Duodenal mucosa (tissue), 2 donors: ENCODE measurements at regions not wholly inside any gene's neighbourhood (a gene's known extent, or its start where the extent isn't known, plus 50 kb on each side); places are given as distances from the start of the nearest gene placed in this dataset.

Experiments used
- H3K27ac ChIP-seq: one replicate; pipeline ENCODE4 v1.7.0; 2013; ENCODE audit warnings: low read depth, low read length
- H3K27me3 ChIP-seq, 2 donors: one replicate each; pipeline ENCODE4 v1.7.0; 2013; ENCODE audit warnings: low read length in 2 of 2, control low read depth in 1 of 2; ENCODE audit not compliant: insufficient read depth in 2 of 2, control insufficient read depth in 1 of 2
- H3K36me3 ChIP-seq, 2 donors: one replicate each; pipeline ENCODE4 v1.7.0; 2013; ENCODE audit warnings: low read length in 2 of 2, control low read depth in 1 of 2; ENCODE audit not compliant: insufficient read depth in 2 of 2, control insufficient read depth in 1 of 2
- H3K4me1 ChIP-seq, 2 donors: one replicate each; pipeline ENCODE4 v1.7.0; 2013; ENCODE audit warnings: low read length in 2 of 2, control low read depth in 1 of 2; ENCODE audit not compliant: insufficient read depth in 2 of 2, control insufficient read depth in 1 of 2
- H3K4me3 ChIP-seq, 2 donors: one replicate each; pipeline ENCODE4 v1.7.0; 2013; ENCODE audit warnings: low read length in 2 of 2, low read depth in 1 of 2
- H3K9ac ChIP-seq, 2 donors: one replicate each; pipeline ENCODE4 v1.7.0; 2013; ENCODE audit warnings: low read length in 2 of 2, low read depth in 1 of 2
- H3K9me3 ChIP-seq, 2 donors: one replicate each; pipeline ENCODE4 v1.7.0; 2013; ENCODE audit warnings: low read length in 2 of 2, control low read depth in 1 of 2; ENCODE audit not compliant: control insufficient read depth in 1 of 2

DNA sequence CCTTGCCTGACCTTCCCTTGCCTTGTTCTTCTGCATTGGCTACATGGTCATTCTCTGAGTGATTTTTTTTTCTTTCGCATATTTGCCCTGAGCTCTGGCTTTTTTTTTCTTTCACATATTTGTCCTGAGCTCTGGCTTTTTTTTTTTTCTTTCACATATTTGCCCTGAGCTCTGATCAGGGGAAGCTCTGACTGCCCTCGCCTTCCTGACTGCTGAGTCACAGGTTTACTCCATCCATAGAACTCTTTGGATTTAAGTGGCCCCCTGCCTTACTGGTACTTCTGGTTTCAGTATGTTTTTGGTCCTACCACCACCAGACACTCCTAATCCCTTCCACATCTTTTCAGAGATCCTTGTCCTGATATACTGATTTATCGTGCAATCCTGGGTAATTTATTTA, 201.1 kb downstream of the OGFRL1 start:
- H3K9me3 ChIP-seq, result no peaks in the 10 kb centered on the region
- no peak overlapping the region for H3K9ac ChIP-seq
- no peak overlapping the region for H3K27ac ChIP-seq
- H3K36me3 ChIP-seq, result no peaks in the 10 kb centered on the region
- H3K4me1 ChIP-seq, result no peaks in the 10 kb centered on the region
- no peak overlapping the region for H3K4me3 ChIP-seq
- no peaks in the 10 kb centered on the region for H3K27me3 ChIP-seq

DNA sequence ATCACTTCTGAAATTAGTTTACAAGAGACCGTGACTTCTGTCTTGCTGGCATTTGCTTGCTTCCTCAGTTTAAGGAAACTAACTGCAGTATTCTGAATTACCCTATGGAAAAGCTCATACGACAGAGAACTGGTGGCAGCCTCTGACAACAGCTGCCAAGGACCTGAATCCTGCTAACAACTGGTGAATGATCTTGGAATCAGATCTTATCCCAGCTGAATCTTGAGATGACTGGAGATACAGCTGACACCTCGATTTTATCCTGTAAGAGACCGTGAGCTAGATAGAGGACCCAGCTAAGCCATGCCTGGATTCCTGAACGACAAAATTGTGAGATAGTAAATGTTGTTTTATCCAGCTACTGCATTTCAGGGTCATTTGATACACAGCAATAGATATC, 202.3 kb downstream of the OGFRL1 start:
- Histone ChIP-seq H3K9me3 (no peaks in the 10 kb centered on the region), H3K36me3 (no peaks in the 10 kb centered on the region), H3K4me3 (no peak overlapping the region), H3K9ac (no peak overlapping the region), H3K27me3 (no peaks in the 10 kb centered on the region), H3K4me1 (no peaks in the 10 kb centered on the region), H3K27ac (no peak overlapping the region)

DNA sequence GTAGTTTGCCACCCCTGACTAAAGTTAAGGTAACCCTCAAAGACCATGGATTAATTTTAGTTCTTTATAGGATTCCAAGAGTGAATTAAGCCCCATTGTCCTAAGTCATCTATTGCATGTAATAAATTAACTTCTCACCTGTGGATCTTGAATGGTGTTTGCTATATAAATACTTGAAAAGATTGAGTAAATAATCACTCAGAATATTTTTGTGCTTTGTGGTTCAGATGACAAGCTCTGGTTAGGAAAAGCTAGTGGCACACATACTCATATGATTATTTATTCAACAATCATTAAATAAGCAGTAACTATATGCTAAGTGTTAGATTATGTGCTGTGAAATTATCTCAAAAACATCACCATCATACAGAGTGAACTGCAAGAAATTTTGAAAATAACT, 203.2 kb downstream of the OGFRL1 start:
- Histone ChIP-seq H3K4me3 (no peak overlapping the region), H3K9ac (no peak overlapping the region), H3K4me1 (peaks cover 0 to 7% of the 10 kb centered on the region in 2 donors)

DNA sequence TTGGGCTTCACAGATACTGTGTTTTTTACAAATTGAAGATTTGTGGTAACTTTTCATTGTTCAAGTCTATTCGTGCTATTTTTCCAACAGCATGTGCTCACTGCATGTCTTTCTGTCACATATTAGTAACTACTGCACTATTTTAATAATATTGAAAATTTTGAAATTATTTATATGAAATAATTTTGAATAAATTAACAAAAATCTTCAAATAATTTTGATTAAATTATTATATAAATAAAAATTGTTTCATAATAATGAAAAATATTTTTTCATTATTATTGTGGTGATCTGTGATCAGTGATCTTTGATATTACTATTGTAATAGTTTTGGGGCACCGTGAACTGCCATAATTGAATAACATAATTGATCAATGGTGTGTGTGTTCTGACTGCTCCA, 204.1 kb downstream of the OGFRL1 start:
- no peaks in the 10 kb centered on the region for H3K9me3 ChIP-seq

More for the DNA sequence above, 203.2 kb downstream of the OGFRL1 start:
- H3K36me3 ChIP-seq, result no peaks in the 10 kb centered on the region
- H3K27me3 ChIP-seq, result no peaks in the 10 kb centered on the region
- H3K27ac ChIP-seq, result no peak overlapping the region
- H3K9me3 ChIP-seq, result no peaks in the 10 kb centered on the region

DNA sequence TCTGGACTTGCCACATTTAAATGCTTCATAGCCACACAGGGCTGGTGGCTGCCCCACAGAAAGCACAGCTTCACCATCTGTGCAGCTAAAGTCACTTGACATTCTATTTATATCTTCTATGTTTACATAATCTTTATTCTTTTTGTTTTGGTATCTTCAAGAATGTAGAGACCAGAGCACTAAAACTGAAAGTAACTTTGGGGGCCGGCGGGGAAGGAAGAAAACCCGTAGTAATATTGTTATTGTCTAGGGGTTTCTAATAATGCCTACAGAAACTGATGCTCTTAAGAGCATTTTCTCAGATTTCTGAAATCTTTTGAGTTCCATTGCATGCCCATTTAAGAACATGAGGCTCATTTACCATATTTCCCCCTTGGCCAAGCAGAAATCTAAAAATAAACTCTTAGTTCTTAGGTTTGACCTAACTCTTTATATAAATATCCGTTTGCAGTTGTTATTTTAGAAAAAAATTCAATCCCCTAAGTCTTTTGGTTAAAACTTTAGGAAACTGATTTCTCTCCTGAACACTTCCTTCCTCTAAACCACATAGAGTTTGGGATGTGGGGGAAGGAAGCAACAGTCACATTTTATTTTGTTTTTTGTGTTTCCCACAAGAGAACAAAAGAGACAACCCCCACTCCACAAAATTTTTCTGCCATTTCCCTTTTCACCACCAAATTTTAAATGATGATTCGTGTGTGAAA, 207.6 kb downstream of the OGFRL1 start:
- H3K36me3 ChIP-seq, result no peaks in the 10 kb centered on the region
- H3K9me3 ChIP-seq, result no peaks in the 10 kb centered on the region
- H3K27ac ChIP-seq, result peak overlapping the region; percentile 18
- H3K4me1 ChIP-seq, result peaks cover 0 to 7% of the 10 kb centered on the region in 2 donors
- H3K27me3 ChIP-seq, result no peaks in the 10 kb centered on the region
- no peak overlapping the region for H3K4me3 ChIP-seq
- no peak overlapping the region for H3K9ac ChIP-seq

More for the DNA sequence above, 204.1 kb downstream of the OGFRL1 start:
- Histone ChIP-seq H3K4me1 (peaks cover 0 to 7% of the 10 kb centered on the region in 2 donors), H3K27ac (no peak overlapping the region), H3K27me3 (no peaks in the 10 kb centered on the region), H3K9ac (no peak overlapping the region), H3K36me3 (no peaks in the 10 kb centered on the region), H3K4me3 (no peak overlapping the region)

DNA sequence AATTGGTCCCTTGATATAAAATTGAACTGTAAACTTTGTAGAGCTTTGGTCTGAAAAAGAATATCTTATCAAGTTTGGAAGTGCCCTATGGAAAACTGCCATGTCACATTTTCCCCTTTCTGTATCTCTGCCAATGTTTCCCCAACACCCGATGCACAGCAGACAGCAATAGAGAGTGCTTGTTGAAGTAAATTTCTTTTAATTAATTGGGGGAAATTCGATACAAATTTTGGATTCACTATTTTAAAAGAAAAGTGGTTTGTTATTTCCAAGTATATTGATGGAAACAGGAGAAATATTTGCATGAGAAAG, 208.1 kb downstream of the OGFRL1 start:
- Histone ChIP-seq H3K36me3 (no peaks in the 10 kb centered on the region), H3K9me3 (no peaks in the 10 kb centered on the region), H3K4me1 (peaks cover 0 to 7% of the 10 kb centered on the region in 2 donors), H3K27me3 (no peaks in the 10 kb centered on the region), H3K4me3 (no peak overlapping the region), H3K9ac (no peak overlapping the region), H3K27ac (no peak overlapping the region)

DNA sequence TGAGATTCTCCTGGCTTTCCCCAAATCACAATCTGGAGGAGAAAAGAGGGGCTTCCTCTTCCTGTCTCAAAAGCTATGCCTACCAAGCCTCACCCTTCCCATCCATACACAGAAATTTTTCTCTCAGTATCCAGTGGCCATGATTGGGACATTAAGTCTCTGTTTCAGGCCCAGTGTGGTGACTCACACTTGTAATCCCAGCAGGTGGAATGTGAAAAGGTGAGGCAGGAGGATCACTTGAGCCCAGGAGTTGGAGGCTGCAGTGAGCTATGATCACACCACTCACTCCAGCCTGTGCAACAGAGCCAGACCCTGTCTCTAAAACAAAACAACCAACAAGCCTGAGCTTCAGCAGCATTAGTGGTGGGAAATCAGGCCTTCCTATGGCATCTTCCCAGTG, 210.0 kb downstream of the OGFRL1 start:
- no peak overlapping the region for H3K27ac ChIP-seq
- H3K36me3 ChIP-seq, result no peaks in the 10 kb centered on the region
- peaks cover 0 to 7% of the 10 kb centered on the region in 2 donors for H3K4me1 ChIP-seq
- no peaks in the 10 kb centered on the region for H3K27me3 ChIP-seq
- no peaks in the 10 kb centered on the region for H3K9me3 ChIP-seq
- H3K9ac ChIP-seq, result no peak overlapping the region
- no peak overlapping the region for H3K4me3 ChIP-seq

DNA sequence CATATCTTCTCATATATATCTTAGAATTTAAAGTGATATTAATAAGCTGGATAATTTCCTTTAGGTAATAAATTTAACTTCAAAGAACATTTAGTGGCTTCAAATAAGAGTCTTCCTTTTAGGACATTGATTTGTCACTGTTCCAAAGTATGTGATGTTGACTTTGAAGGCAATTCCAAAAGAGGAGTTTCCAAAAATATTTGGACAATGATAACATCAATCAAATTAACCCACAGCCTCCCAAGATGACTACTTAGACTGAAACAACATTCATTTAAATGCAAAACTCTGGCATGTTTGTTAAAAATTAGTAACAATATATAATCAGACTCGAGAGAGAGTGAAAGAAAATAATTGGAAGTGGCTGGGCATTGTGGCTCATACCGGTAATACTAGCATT, 211.1 kb downstream of the OGFRL1 start:
- peaks cover 0 to 7% of the 10 kb centered on the region in 2 donors for H3K4me1 ChIP-seq
- no peak overlapping the region for H3K27ac ChIP-seq
- H3K36me3 ChIP-seq, result no peaks in the 10 kb centered on the region
- H3K9ac ChIP-seq, result no peak overlapping the region
- no peak overlapping the region for H3K4me3 ChIP-seq
- no peaks in the 10 kb centered on the region for H3K27me3 ChIP-seq
- H3K9me3 ChIP-seq, result no peaks in the 10 kb centered on the region

DNA sequence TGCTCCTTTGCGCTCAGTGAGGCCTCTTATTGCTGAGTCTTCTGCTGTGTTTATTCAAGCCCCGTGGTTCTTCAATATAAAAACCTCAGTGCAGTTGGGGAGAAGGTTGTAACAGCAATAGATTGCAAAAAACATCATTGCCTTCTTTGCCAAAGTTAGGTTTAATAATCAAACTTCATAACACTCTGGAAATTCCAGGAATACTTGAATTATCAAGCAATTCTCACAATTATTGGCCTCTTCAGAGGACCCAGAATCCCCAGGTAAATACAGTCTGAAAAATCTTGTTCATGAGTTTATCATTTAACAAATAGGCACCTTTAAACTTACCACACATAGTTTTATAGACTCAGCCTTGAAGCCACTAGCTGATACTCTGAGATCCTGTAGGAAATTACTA, 213.6 kb downstream of the OGFRL1 start:
- Histone ChIP-seq H3K27me3 (no peaks in the 10 kb centered on the region), H3K27ac (no peak overlapping the region), H3K9me3 (no peaks in the 10 kb centered on the region), H3K9ac (no peak overlapping the region), H3K36me3 (no peaks in the 10 kb centered on the region), H3K4me1 (no peaks in the 10 kb centered on the region), H3K4me3 (no peak overlapping the region)

DNA sequence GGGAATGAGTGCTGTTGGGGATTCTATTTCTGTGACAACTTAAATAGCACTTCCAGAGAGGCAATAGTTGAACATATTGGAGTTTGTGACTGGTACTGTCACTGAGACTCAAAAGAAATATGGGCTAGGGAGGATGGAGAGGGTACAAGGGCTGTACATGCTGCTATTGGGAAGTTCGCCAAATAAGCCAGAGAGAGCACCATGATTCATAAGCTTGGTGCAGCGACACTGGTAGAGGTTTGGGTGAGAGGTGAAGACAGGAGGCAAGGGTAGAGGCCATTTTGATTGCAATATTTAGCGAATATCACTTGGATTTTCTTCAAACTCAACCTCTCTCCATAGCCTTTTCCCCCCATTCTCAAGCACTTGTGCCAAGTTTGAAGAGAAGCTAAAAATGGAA, 214.3 kb downstream of the OGFRL1 start:
- Histone ChIP-seq H3K36me3 (no peaks in the 10 kb centered on the region), H3K9ac (no peak overlapping the region), H3K4me1 (no peaks in the 10 kb centered on the region), H3K9me3 (no peaks in the 10 kb centered on the region), H3K4me3 (no peak overlapping the region), H3K27me3 (no peaks in the 10 kb centered on the region), H3K27ac (no peak overlapping the region)

DNA sequence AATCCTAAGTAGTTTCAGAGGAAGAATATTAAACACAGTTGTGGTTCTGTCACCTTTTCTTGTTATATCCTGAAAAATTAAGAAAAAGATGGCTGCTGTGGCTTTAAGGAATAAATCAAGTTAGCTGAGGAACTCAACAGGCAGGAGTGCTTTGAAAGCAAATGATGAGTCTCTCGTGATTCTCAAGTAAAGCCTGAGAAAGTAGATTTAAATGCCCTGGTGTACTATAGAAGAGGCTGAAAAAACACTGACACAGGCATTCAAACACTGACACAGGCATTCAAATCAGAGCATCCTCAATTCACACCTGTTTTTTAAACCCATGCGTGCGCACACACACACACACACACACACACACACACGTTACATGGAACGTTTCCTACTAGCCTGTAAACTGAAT, 218.6 kb downstream of the OGFRL1 start:
- Histone ChIP-seq H3K36me3 (no peaks in the 10 kb centered on the region), H3K27me3 (no peaks in the 10 kb centered on the region), H3K9ac (no peak overlapping the region), H3K27ac (no peak overlapping the region), H3K4me3 (no peak overlapping the region), H3K4me1 (no peaks in the 10 kb centered on the region), H3K9me3 (no peaks in the 10 kb centered on the region)
